HUDEP-2 (cell line): ENCODE measurements at regions not wholly inside any gene's neighbourhood (a gene's known extent, or its start where the extent isn't known, plus 50 kb on each side); places are given as distances from the start of the nearest gene placed in this dataset.
"Not testable (repeated sequence)": the region's sequence is repeated elsewhere in the genome, so short reads cannot be mapped to it uniquely, and the experiment has no call there.

ENCODE experiments used
- DNase-seq, 76 experiments: peaks; one replicate each; lab custom pipeline; 2025; ENCODE audit not compliant: unreplicated experiment in 76 of 76; lab: John Stamatoyannopoulos, UW

GRCh38 chr1:232182236-232182635, 447.7 kb downstream of the SIPA1L2 start:
- DNase-seq: no peak

- DNase-seq: no peak
These were observed 449.2 kb downstream of the SIPA1L2 start for GRCh38 chr1:232180779-232181136.

- no peak for DNase-seq
These were observed 449.8 kb downstream of the SIPA1L2 start for GRCh38 chr1:232179896-232180778.

- DNase-seq: no peak
These were observed 451.7 kb downstream of the SIPA1L2 start for GRCh38 chr1:232178191-232178590.

- no peak for DNase-seq
These were observed 452.5 kb downstream of the SIPA1L2 start for GRCh38 chr1:232177438-232177837.

GRCh38 chr1:232176222-232176621, 453.7 kb downstream of the SIPA1L2 start:
- DNase-seq: no peak

GRCh38 chr1:232174306-232174705, 455.6 kb downstream of the SIPA1L2 start:
- DNase-seq: no peak

GRCh38 chr1:232172563-232172962, 457.4 kb downstream of the SIPA1L2 start:
- DNase-seq: no peak

GRCh38 chr1:232170909-232171308, 459.0 kb downstream of the SIPA1L2 start:
- no peak for DNase-seq

GRCh38 chr1:232169436-232169835, 460.5 kb downstream of the SIPA1L2 start:
- no peak for DNase-seq

- peak in 1 of 76 experiments; percentile 0 for DNase-seq
These were observed 461.4 kb downstream of the SIPA1L2 start for GRCh38 chr1:232168508-232168907.

GRCh38 chr1:232166942-232167341, 463.0 kb downstream of the SIPA1L2 start:
- DNase-seq: no peak

GRCh38 chr1:232164078-232164963, 465.6 kb downstream of the SIPA1L2 start:
- DNase-seq: no peak

- DNase-seq: no peak
These were observed 466.4 kb downstream of the SIPA1L2 start for GRCh38 chr1:232163533-232163932.

GRCh38 chr1:232162001-232162400, 467.9 kb downstream of the SIPA1L2 start:
- DNase-seq: no peak

GRCh38 chr1:232158558-232158957, 471.4 kb downstream of the SIPA1L2 start:
- DNase-seq: not testable (repeated sequence)

GRCh38 chr1:232156070-232156469, 473.9 kb downstream of the SIPA1L2 start:
- DNase-seq: not testable (repeated sequence)

- DNase-seq: no peak
These were observed 476.3 kb downstream of the SIPA1L2 start for GRCh38 chr1:232153652-232154051.

GRCh38 chr1:232150770-232151548, 479.0 kb downstream of the SIPA1L2 start:
- DNase-seq: no peak

- DNase-seq: no peak
These were observed 480.4 kb downstream of the SIPA1L2 start for GRCh38 chr1:232149287-232150201.
